RPMI7951 (cell line): ENCODE measurements at regions not wholly inside any gene's neighbourhood (a gene's known extent, or its start where the extent isn't known, plus 50 kb on each side); places are given as distances from the start of the nearest gene placed in this dataset.
"Not testable (repeated sequence)": the region's sequence is repeated elsewhere in the genome, so short reads cannot be mapped to it uniquely, and the experiment has no call there.

ENCODE experiments used
- DNase-seq: peaks from one replicate; pipeline ENCODE4 v3.0.0-alpha.2; 2012; ENCODE audit warnings: low read depth

DNA sequence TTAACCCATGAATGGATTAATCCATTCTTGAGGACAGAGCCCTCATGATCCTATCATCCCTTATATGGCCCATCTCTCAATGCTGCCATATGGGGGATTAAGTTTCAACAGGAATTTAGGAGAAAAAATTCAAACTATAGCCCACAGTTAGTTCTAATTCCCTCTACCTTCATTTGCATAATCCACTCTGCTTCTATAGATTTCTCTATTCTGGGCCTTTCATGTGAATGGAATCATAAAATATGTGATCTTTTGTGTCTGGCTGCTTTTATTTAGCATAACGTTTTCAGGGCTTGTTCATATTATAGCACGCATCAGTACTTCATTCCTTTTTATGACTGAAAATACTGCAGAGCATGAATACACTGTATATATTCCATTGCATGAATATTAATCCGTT, 55.4 kb downstream of the CTSL start:
- no peak for DNase-seq

DNA sequence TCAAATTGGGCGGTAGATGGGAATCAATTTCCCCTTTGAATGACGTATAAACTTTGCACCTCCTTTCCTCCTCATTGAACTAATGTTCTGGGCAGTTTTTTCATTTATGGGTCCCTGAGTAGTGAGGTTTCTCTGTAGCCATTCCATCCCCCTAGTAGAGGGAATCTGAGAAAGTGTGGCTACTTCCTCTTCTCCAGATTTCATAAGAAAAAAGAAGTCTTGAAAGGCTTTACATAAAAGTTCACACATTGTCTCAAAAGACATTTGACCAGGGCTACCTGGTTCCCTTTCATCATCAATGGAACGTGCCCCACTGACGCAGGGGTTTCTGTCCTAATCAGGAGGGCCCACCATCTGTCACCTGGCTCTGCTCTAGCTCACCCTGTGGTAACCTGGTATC, 57.3 kb downstream of the CTSL start:
- no peak for DNase-seq

DNA sequence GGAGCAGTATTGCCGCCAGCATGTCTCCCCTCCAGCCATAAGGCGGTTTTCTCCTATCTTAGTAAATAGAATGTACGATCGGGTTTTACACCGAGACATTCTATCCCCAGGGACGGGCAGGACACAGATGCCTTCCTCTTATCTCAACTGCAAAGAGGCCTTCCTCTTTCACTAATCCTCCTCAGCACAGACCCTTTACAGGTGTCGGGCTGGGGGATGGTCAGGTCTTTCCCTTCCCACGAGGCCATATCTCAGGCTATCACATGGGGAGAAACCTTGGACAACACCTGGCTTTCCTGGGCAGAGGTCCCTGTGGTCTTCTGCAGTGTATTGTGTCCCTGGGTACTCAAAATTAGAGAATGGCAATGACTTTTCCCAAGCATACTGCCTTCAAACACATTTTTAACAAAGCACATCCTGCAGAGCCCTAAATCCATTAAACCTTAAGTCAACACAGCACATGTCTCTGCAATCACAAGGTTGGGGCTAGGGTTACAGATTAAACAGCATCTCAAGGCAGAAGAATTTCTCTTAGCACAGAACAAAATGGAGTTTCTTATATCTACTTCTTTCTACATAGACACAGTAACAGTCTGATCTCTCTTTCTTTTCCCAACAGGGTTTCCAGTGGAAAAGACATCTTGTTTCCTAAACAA, 59.5 kb downstream of the CTSL start:
- DNase-seq, result not testable (repeated sequence)

DNA sequence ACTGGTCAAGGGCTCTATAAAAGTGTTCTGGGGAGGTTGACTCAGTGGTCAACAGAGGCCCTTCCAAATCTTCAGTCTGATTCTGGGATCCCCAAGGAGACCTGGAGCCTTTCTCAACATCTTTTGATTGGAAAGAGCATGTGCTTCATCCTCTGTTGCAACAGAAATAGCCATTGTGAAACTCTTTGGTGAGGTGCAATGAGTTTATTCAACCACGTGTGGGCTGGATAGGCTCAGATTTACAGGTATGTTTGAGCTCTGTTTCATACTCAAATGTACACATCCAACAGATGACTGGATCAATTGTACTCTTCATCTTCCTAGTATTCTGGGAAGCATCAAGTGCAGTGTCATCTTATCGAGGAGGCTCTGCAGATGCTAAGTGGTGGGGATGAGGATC, 60.5 kb downstream of the CTSL start:
- no peak for DNase-seq

DNA sequence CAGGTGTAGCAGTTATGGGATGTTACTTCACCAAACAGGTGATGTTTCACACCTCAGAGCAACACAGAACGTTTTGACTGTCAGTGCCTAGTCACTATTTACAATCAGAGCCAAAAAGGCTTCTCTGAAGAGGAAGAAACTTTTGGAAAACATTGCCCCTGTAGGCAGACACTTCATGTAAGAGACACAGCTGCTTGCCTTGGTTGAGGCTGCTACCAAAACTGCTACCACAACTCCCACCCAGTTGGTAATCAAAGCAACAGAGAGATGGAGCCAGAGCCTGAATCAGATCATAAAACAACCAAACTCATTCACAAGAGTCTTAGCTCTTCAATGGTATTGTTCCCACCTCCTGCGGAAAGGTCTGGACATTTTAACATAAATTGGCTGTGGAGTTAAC, 61.0 kb downstream of the CTSL start:
- DNase-seq, result no peak

DNA sequence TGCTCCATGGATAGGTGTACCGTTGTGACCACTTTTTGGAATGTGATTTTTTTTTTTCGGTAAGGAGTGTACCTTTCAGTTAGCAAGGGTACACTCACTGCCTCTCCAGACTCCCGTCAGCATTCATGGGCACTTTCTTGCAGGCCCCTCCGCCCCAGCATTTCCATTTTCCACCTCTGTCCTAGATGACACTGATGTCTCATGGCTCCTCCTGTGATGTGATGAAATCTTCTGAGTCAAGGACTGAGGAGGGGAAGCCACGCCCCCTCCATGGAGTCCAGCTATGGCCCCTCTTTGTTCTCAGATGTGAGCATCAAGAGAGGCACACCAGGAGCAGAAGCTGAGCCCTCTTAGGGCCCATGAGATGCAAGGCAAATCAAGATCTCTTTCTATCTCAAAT, 61.8 kb downstream of the CTSL start:
- DNase-seq, result no peak

DNA sequence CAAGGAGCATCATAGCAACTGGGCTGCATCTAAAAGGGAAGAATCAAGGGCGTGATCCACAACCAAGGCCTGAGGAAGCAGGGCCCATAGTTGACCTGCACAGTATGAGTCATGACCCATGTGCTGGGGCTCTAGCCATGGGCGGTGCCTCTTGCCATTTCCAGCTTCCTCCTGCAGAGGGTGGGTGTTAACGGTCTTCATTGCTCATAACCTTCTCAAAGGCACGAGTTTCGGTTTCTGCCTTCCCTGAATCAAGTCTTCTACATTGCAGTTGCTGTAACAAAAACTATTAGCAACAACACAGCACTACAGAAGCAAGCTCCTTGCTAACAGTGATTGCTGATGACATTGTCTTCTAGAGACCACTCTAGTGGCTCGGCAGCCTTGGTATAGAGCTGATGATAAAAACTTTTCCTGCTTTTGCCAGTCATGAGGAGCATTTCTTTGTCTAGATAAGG, 66.9 kb downstream of the CTSL start:
- peak; percentile 95 for DNase-seq

DNA sequence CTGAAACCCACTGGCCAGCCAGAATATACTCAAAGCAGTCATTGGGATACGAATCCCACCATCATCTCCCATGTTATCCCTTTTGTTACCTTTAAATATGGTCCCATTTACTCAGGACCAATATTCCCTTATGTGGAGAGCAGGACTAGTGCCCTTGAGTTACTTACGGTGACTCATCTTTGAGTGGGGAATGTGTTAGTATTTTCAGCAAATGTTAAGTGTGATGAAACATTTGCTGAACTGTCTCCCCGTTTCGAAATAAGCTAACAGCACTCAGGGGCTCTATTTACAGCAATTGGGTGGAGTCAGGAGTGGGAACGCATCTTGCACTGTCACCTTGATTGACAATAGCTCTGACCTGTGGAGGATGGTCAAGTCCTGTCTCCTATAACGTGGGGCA, 67.4 kb downstream of the CTSL start:
- DNase-seq, result peak; percentile 86

DNA sequence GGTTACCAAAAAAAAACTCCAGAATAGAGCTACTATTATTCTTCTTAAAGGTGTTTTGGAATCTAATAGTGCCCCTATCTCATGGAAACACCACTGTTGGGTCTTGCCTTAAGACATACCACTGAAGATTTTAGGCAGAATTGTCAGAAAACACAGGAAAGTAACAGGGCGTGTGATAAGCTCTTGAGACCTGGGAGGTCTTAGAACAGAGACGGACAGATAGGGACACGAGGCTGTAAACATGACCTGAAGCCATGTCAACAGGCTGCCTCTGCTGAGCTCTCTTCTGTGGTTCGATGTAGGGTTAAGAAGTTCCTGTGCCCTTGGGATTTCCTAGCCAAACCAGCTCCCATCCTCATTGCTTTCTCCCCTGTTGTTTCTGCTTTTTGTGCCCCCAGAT, 69.3 kb downstream of the CTSL start:
- DNase-seq, result no peak

DNA sequence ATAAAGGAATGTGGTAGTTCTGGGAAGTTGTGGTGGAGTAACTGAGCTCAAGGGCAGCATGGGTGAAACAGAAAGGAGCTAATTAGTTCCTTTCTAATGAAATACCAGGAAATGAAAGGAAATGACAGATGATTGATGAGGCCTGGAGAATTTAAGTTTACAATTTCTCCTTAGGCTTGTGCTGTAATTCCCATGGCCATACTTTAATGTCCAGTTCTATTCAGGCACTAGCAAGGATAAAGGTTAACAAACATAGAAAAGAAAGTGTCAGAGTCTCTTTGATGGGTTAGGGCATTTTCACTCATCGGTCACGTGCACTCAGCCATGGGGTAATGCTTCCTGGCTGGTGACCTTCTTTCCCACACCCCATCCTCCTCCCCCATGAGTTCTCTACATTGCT, 70.3 kb downstream of the CTSL start:
- DNase-seq, result no peak

DNA sequence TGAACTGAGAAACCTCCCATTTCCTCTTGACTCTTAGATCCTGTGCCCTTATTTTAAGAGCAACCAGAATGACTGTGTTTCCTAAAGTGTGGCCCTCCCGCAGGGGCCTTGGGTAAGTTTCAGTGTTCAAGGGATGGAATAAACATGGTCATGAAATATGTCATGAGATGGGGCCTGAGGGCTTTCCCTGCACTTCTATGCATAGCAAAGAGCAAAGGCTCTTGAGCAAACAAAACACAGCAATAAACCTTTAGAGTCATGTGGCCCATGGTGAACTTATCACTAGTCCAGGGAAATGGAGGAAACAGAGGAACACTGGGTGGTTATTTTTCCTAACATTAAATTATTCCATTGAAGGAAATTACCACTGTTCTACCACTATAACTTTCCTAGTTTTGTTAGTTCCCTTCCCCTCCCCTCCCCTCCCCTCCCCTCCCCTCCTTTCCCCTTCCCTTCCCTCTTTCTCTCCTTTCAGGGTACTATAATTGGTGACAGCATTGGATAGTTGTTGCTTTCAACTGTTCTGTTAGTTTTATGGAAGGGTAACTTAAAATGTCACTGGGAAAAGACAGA, 72.4 kb downstream of the CTSL start:
- no peak for DNase-seq

DNA sequence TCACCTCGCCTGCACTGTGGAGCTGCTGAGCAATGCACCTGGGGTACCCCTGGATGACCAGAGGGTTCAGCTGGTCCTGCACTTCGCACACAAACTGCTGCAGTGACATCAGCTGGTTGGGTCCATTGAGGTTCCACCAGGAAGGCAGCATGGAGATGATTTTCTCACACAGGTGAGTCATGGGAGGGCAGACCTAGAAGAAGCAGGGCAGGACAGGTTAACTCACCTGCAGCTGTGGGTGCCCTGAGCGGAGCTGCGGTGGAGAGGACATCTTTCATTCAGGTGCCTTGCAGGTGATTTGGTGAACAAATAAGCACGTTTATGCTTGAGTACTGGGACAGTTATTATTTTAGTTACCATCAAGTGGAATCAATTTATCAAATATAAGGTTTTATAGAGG, 73.6 kb downstream of the CTSL start:
- no peak for DNase-seq

DNA sequence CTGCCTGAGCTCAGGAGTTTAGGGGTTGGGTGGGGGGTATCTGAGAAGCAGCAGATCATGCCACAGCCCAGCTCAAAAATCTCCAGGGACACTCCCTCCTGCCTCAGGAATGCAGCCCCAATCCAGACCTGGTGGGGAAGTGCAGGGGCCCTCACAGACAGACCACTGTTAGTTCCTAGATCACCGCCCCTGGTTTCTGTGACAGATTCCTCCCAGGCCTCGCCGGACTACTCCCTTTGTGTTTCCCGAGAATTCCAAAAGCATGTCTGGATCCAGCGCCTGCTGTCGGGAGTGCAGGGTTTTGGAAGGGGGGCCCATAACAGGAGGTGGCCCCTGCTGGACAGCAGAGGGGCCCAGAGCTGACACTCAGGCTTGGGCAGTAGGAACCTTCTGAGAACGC, 74.5 kb downstream of the CTSL start:
- no peak for DNase-seq

DNA sequence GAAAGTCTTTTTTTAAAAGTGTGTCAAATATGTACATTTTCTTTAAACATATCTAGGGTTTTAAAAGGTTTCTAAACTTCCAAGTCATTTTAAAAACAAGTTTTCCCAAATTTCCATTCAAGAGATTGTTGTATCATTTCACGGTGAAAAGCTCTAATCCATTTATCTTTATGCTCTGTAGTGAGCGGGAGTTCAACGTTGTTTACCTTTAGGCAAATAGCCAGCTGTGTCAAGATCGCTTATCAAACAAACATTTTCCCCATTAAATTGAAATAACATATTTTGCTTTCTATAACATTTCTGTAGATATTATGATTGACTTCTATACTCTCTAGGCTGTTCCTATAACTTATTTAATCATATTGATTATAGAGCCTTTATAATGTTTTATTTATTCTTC, 75.1 kb downstream of the CTSL start:
- no peak for DNase-seq

DNA sequence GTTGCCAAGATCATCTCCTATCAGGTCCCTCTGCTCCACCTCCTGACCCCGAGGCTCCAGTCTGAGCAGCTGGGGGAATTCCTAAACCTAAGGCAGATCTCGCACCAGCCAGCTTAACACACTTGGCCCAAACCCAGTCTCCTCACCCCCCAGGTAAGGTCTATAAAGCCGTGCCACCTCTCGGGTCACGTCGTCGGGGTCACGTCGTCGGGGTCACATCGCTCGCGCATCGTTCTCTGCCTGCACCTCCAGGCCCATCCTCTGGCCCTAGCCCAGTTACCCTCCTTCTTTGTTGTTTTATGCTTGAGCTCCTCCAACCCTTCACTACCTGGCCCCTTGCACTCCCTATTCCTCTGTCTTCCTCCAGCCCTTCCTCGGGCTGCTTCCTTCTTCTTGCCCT, 77.2 kb downstream of the CTSL start:
- DNase-seq, result no peak

DNA sequence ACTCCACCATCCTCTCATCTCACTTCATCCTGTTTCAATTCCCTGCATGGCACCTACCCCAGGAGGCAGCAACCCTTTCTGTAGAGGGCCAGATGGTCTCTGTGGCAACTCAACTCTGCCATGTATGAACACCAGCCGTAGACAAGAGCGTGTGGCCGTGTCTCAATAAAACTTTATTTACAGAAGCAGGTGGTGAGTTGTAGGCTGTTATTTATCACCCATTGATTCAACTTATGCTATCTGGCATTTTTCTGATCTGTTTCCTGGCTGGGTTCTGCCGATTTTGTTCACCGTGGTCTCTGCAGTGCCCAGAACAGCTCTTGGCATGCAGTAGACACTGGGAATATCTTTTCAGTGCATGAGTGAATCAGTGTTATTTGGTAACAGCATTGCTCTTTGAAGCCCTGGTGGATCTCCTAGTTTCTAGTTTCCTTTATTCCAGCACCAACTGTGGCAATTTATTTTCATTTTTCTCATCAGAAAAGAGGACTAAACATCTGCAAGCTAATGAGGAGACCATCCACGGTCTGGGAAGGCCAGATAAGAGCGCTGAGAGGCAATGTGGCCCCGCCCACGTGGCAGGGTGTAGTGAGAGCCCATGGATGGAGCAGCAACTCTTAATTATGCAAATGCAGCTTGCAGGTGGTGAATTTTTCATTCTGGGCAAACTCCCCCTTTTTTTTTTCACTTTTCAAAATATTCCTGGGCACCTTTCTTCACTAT, 77.9 kb downstream of the CTSL start:
- no peak for DNase-seq

DNA sequence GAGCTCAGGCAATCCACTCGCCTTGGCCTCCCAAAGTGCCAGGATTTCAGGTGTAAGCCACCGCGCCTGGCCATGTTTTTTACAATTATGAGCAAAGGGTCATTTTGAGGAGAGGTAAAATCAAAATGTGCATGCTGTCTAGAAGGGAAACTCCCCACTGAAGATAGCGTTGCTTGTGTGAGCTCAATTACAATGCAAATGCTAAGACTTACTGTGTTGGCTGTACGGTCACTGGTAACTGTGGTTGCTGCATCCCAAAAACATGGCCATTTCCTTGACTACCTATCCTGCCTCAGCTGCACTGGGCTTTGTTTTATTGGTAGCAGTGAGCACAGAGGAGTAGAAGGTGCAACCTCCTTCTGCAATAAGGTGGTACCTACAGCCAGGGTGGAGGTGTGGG, 77.4 kb upstream of the SPATA31E1 start:
- DNase-seq, result no peak

DNA sequence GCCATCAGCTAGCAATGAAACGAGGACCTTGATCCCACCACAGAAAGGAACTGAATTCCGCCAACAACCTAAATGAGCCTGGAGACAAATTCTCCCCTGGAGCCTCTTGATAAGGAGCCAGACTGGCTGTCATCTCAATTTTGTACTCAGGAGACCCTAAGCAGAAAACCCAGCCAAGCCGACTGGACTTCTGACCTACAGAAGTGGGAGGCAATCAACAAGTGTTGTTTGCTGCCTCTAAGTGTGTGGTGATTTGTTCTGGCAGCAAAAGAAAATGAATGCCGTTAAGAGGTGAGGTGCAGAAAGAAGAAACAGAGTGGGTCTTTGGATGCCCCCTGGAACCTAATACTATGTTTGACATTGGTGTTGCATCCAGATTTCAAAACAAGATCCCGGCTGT, 72.7 kb upstream of the SPATA31E1 start:
- no peak for DNase-seq

DNA sequence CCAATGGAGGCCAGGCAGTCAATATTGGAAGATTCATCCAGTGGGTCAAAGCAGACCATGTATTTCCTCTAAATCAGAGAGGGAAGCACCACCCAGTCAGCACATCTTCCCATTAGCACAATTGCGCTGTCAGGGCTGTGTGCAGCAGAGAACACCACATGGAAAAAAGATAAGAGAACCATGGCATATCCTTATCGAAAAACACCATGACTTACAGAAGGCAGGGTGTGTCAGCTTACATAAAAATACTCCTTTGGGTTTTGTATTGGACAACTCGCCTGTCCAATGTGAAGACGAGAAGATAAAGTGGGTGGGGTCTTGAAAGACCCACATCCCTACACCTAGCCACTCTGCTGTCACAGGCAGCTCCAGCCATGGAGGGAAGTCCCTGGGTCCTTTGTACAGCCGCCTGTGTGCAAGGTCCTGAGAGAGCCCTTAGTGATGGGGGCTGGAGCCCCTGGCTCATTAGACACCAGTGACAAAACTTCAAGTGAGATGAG, 71.9 kb upstream of the SPATA31E1 start:
- DNase-seq, result no peak

DNA sequence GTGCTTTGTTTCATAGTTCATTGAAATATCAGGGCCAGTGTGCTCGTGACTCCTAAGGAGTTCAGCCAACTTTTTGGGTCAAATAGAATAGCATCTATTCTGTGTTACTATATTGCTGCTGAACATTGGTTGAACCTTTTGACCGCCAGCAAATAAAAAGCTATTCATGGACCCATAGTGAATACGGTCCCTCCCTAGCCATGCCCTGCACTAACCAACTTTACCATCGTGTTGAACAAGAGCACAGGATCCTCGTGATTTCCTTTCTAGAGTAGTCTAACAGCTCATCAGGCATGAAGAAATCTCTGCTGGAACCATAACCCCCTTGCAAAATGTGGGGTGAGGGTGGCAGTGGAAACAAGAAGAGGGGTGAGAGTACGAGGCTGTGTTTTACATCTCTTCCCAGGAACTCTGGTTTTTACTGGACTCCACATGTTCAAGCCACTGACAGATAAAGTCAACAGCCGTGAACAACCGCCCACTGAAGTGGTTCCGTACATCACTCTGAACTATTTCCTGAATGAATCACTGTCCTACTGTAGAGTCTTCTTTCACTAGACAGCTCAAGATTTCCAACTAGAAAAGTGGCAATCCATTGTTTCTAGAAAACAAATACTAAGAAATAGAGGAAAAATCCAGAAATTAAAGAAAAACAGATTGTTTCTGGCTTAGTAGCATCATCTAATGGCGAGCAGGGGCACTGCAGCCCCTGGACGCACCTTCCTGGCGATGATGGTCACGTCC, 70.1 kb upstream of the SPATA31E1 start:
- DNase-seq, result peak; percentile 61

DNA sequence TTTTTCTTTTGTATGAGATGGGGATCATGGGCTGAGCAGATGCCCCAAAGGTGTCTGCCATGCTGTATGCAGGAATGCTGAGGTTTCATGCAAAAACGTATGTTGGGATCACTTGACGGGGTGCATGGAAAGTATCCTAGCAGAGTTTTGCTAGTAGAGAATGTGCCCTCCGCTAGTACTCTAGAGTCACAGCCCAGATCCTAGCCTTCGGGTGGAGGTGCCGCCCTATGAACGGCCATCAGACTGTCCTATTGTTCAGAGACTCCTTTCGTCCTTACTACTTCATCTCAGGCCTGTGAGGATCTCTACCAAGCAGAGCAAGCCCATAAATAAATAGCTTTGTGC, 69.6 kb upstream of the SPATA31E1 start:
- no peak for DNase-seq

DNA sequence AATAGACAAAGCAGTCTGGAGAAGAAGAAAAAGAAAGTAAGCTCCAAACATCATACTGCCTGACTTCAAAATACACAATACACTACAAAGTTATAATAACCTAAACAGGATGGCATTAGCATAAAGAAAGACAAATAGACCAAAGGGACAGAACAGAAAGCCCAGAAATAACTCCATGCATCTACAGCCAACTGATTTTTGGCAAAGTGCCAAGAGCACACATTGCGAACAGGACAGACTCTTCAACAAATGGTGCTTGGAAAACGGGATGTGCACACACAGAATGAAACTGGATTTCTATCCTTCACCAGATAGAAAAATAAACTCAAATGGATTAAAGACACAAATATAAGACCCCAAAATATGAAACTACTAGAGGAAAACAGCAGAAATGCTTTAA, 66.6 kb upstream of the SPATA31E1 start:
- peak; percentile 27 for DNase-seq

DNA sequence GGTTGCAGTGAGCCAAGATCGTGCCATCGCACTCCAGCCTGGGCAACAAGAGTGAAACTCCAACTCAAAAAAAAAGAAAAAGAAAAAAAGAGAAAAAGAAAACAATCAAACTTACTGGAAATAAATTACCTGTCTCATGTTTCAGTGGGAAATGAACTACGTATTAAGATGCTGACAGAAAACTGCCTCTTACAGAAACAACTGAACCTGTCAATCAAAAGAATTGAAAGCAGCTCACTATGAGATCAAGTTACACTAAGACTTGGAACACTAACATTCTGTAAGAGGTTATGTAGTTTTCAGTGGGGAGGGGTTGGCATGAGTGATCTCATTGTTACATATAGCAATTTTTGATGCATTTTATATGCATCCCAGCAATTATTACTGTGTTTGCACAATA, 64.4 kb upstream of the SPATA31E1 start:
- DNase-seq, result no peak
